NOMO-1 treated with dmso at 0.1 percent for 144 hours (cell line): ENCODE measurements at regions not wholly inside any gene's neighbourhood (a gene's known extent, or its start where the extent isn't known, plus 50 kb on each side); places are given as distances from the start of the nearest gene placed in this dataset.
A peak's percentile ranks its signal among the peaks of the same experiment; 100 is the strongest.
"Not testable (repeated sequence)": the region's sequence is repeated elsewhere in the genome, so short reads cannot be mapped to it uniquely, and the experiment has no call there.

ENCODE experiments used
- DNase-seq: peaks from one replicate; lab custom pipeline; 2025; ENCODE audit not compliant: unreplicated experiment; lab: John Stamatoyannopoulos, UW

- no peak for DNase-seq
Measured at GRCh38 chr9:102740578-102740977, 254.6 kb upstream of the CYLC2 start.

- no peak for DNase-seq
Measured at GRCh38 chr9:102728946-102729345, 266.2 kb upstream of the CYLC2 start.

- no peak for DNase-seq
Measured at GRCh38 chr9:102714184-102714583, 280.9 kb upstream of the CYLC2 start.

GRCh38 chr9:102712910-102713309, 282.2 kb upstream of the CYLC2 start:
- not testable (repeated sequence) for DNase-seq

GRCh38 chr9:102700936-102701335, 294.2 kb upstream of the CYLC2 start:
- no peak for DNase-seq

- no peak for DNase-seq
Measured at GRCh38 chr9:102669220-102669619, 325.9 kb upstream of the CYLC2 start.

- no peak for DNase-seq
Measured at GRCh38 chr9:102652471-102652870, 342.7 kb upstream of the CYLC2 start.

- no peak for DNase-seq
Measured at GRCh38 chr9:102650896-102651295, 344.2 kb upstream of the CYLC2 start.

GRCh38 chr9:102642651-102643050, 352.5 kb upstream of the CYLC2 start:
- no peak for DNase-seq

GRCh38 chr9:102631559-102631958, 363.6 kb upstream of the CYLC2 start:
- peak; percentile 0 for DNase-seq

- DNase-seq = no peak
Measured at GRCh38 chr9:102609461-102609860, 385.7 kb upstream of the CYLC2 start.

GRCh38 chr9:102603198-102604195, 391.6 kb upstream of the CYLC2 start:
- DNase-seq = not testable (repeated sequence)

- DNase-seq = no peak
Measured at GRCh38 chr9:102594241-102594640, 400.9 kb upstream of the CYLC2 start.

- no peak for DNase-seq
Measured at GRCh38 chr9:102587281-102587680, 407.9 kb upstream of the CYLC2 start.

GRCh38 chr9:102569436-102569835, 425.7 kb upstream of the CYLC2 start:
- no peak for DNase-seq

- DNase-seq = no peak
Measured at GRCh38 chr9:102551346-102551745, 443.8 kb upstream of the CYLC2 start.

- DNase-seq = no peak
Measured at GRCh38 chr9:102550886-102551285, 444.2 kb upstream of the CYLC2 start.

GRCh38 chr9:102550266-102550665, 444.9 kb upstream of the CYLC2 start:
- no peak for DNase-seq

- no peak for DNase-seq
Measured at GRCh38 chr9:102534031-102534430, 461.1 kb upstream of the CYLC2 start.

GRCh38 chr9:102521097-102521755, 473.9 kb upstream of the CYLC2 start:
- no peak for DNase-seq

- no peak for DNase-seq
Measured at GRCh38 chr9:102519423-102519822, 475.7 kb upstream of the CYLC2 start.

- DNase-seq = no peak
Measured at GRCh38 chr9:102518324-102518723, 476.8 kb upstream of the CYLC2 start.
